Hepatocyte (in vitro differentiated cells): ENCODE measurements at regions not wholly inside any gene's neighbourhood (a gene's known extent, or its start where the extent isn't known, plus 50 kb on each side); places are given as distances from the start of the nearest gene placed in this dataset.

Experiments used
- DNase-seq: peaks from one replicate; pipeline ENCODE4 v3.0.0-alpha.2; 2016; ENCODE audit warnings: low spot score
- H2AFZ ChIP-seq: fragments of 200-600 bp; sonication (generic); 2 replicates; pipeline ENCODE4 v1.6.0; 2016; ENCODE audit warnings: antibody characterized with exemption, mild to moderate bottlenecking
- H3K27ac ChIP-seq: fragments of 200-600 bp; sonication (generic); 2 replicates; pipeline ENCODE4 v1.5.1; 2016; ENCODE audit warnings: mild to moderate bottlenecking
- H3K27me3 ChIP-seq: fragments of 200-600 bp; sonication (generic); 2 replicates; pipeline ENCODE4 v1.6.1; 2016
- H3K36me3 ChIP-seq: fragments of 200-600 bp; sonication (generic); replicated peaks from 2 replicates; pipeline ENCODE4 v1.5.1; 2016; ENCODE audit warnings: low read depth; ENCODE audit not compliant: insufficient read depth
- H3K4me1 ChIP-seq: fragments of 200-600 bp; sonication (generic); 2 replicates; pipeline ENCODE4 v1.5.1; 2016; ENCODE audit warnings: mild to moderate bottlenecking, moderate library complexity; ENCODE audit not compliant: insufficient read depth
- H3K4me2 ChIP-seq: fragments of 200-600 bp; sonication (generic); 2 replicates; pipeline ENCODE4 v1.6.0; 2016
- H3K4me3 ChIP-seq: fragments of 200-600 bp; sonication (generic); 2 replicates; pipeline ENCODE4 v1.5.1; 2016; ENCODE audit warnings: mild to moderate bottlenecking
- H3K79me2 ChIP-seq: fragments of 200-600 bp; sonication (generic); 2 replicates; pipeline ENCODE4 v1.6.0; 2017; ENCODE audit warnings: mild to moderate bottlenecking
- H3K9me2 ChIP-seq: fragments of 200-600 bp; sonication (generic); replicated peaks from 2 replicates; pipeline ENCODE4 v1.6.0; 2017; ENCODE audit warnings: mild to moderate bottlenecking; ENCODE audit not compliant: insufficient read depth
- H3K9me3 ChIP-seq: fragments of 200-600 bp; sonication (generic); 2 replicates; pipeline ENCODE4 v1.5.1; 2016; ENCODE audit warnings: low read depth, mild to moderate bottlenecking
- H4K20me1 ChIP-seq: fragments of 200-600 bp; sonication (generic); 2 replicates; pipeline ENCODE4 v1.6.0; 2016; ENCODE audit warnings: mild to moderate bottlenecking; ENCODE audit not compliant: insufficient read depth, poor library complexity, severe bottlenecking
- EZH2 ChIP-seq: fragments of 200-600 bp; sonication (generic); IDR thresholded peaks from 2 replicates; pipeline ENCODE4 v1.6.1; 2016; ENCODE audit warnings: antibody characterized with exemption, mild to moderate bottlenecking, borderline replicate concordance
- EZH2phosphoT487 ChIP-seq: fragments of 200-600 bp; sonication (generic); IDR thresholded peaks from one replicate; pipeline ENCODE4 v1.6.1; 2018; ENCODE audit warnings: antibody characterized with exemption, mild to moderate bottlenecking, low read depth, moderate library complexity; ENCODE audit not compliant: unreplicated experiment, severe bottlenecking
- WGBS: methylation state at CpG from one replicate; pipeline ENCODE4 v1.1.6; 2016; ENCODE audit warnings: low lambda C conversion rate; ENCODE audit errors: missing lambda C conversion rate; 5-methylcytosine and 5-hydroxymethylcytosine counted together
- TF ChIP-seq, protein P1 (sequence below): fragments of 200-600 bp; sonication (generic); IDR thresholded peaks from 2 replicates; pipeline ENCODE4 v1.5.1; 2016; ENCODE audit warnings: antibody characterized with exemption, mild to moderate bottlenecking; ENCODE audit not compliant: poor library complexity

DNA sequence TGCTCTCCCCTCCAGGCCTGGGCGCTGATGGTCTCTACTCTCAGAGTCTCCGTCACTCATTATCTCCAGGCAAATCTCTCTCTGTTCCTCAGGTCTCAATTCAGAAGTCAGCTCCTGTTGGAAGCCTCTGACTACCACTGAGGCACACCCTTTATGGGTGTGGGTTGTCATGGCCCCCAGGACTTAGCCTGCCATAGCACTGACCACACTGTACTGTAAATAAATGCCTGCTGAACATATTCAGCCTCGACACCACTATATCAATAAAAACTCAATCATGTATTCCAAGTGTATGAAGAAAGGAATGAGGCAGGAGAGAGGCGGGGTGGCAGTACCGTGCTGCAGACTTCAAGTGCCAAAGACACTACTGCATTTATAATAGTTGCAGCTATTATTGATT, 88.9 kb downstream of the PCDH1 start:
- H3K4me1 ChIP-seq = no peaks in the 10 kb centered on the region
- no peaks in the 10 kb centered on the region for H4K20me1 ChIP-seq
- H2AFZ ChIP-seq = no peak overlapping the region
- H3K4me3 ChIP-seq = no peak overlapping the region
- no peaks in the 10 kb centered on the region for H3K27me3 ChIP-seq
- TF ChIP-seq EZH2 (no peak), EZH2phosphoT487 (no peak)
- TF ChIP-seq, protein P1, sequence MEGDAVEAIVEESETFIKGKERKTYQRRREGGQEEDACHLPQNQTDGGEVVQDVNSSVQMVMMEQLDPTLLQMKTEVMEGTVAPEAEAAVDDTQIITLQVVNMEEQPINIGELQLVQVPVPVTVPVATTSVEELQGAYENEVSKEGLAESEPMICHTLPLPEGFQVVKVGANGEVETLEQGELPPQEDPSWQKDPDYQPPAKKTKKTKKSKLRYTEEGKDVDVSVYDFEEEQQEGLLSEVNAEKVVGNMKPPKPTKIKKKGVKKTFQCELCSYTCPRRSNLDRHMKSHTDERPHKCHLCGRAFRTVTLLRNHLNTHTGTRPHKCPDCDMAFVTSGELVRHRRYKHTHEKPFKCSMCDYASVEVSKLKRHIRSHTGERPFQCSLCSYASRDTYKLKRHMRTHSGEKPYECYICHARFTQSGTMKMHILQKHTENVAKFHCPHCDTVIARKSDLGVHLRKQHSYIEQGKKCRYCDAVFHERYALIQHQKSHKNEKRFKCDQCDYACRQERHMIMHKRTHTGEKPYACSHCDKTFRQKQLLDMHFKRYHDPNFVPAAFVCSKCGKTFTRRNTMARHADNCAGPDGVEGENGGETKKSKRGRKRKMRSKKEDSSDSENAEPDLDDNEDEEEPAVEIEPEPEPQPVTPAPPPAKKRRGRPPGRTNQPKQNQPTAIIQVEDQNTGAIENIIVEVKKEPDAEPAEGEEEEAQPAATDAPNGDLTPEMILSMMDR = no peak
- 88% methylated on average over 5 of the region's 5 CpGs for WGBS
- H3K36me3 ChIP-seq = no peaks in the 10 kb centered on the region
- H3K9me3 ChIP-seq = no peaks in the 10 kb centered on the region
- H3K4me2 ChIP-seq = no peak overlapping the region
- H3K27ac ChIP-seq = no peak overlapping the region
- DNase-seq = no peak
- no peaks in the 10 kb centered on the region for H3K9me2 ChIP-seq
- no peaks in the 10 kb centered on the region for H3K79me2 ChIP-seq

DNA sequence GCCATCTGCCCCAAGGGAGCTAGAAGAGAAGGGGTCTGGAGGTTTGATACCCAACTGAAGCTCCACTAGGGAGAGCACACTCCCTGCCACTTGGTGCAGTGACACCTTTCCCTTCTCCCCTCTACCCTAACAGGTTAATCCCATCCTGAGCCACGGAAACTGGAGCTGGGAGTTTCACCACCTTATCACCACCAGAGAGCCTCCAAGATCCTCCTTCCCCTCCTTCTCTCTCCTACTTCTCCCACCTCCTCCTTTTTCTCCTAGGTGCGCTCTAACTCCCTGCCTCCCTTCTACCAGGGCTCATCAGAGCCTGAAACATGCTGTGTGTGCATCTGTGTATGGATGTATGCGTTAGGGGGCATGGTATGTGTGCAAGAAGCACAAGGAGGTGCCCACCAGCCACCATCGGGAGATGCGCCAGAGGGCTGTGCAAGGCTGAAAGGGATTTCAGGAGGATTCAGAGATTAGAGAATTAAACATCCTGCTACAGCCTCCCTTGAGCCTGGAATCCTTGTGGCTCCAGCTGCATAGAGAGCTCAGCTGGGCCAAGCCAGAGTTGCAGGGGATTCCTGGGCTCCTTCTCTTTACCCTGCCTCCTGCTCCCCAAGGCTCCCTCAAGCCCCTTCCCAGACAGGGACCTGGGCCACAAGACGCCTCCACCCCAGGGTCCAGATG, 89.8 kb downstream of the PCDH1 start:
- Histone ChIP-seq H3K4me2 (no peak overlapping the region), H3K9me3 (no peaks in the 10 kb centered on the region), H3K27ac (no peak overlapping the region), H3K27me3 (no peaks in the 10 kb centered on the region), H4K20me1 (no peaks in the 10 kb centered on the region), H3K79me2 (no peaks in the 10 kb centered on the region), H3K36me3 (no peaks in the 10 kb centered on the region), H3K9me2 (no peaks in the 10 kb centered on the region), H2AFZ (no peak overlapping the region), H3K4me1 (no peaks in the 10 kb centered on the region), H3K4me3 (no peak overlapping the region)
- WGBS = 53% methylated on average over 5 of the region's 6 CpGs
- DNase-seq = no peak
- no peak for TF ChIP-seq EZH2
- TF ChIP-seq, protein P1 = no peak
- no peak for TF ChIP-seq EZH2phosphoT487

DNA sequence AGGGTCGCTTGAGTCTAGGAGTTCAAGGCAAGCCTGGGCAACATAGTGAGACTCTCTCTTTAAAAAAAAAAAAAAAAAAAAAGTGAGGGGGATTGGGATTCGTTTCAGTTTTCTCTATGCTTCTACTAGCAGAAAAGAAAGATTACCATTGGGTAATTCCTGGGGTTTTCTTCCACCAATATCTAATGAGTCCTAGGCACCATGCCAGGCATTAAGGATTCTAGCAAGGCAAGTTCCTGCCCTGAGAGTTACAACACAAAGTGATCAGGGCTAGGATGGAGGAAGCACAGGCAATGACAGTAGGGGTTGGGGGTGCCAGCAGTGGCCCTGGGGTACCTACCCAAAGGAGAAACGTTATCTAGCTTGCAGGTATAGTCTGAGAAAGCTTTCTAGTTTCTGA, 90.8 kb downstream of the PCDH1 start:
- DNase-seq = no peak
- Histone ChIP-seq H3K79me2 (no peaks in the 10 kb centered on the region), H3K9me3 (no peaks in the 10 kb centered on the region), H3K9me2 (no peaks in the 10 kb centered on the region), H3K36me3 (no peaks in the 10 kb centered on the region), H3K27me3 (no peaks in the 10 kb centered on the region), H3K4me3 (no peak overlapping the region), H3K27ac (no peak overlapping the region), H3K4me2 (no peak overlapping the region), H4K20me1 (no peaks in the 10 kb centered on the region), H2AFZ (no peak overlapping the region), H3K4me1 (no peaks in the 10 kb centered on the region)
- 75% methylated on average over 3 of the region's 3 CpGs for WGBS
- TF ChIP-seq, protein P1 = no peak
- TF ChIP-seq EZH2phosphoT487 = no peak
- TF ChIP-seq EZH2 = no peak
